Stimulated activated CD4-positive, alpha-beta T cell treated with anti-CD3 and anti-CD28 coated beads, Interleukin-15, amount 100 ng/mL, for 48 hours (primary cell): ENCODE measurements at regions not wholly inside any gene's neighbourhood (a gene's known extent, or its start where the extent isn't known, plus 50 kb on each side); places are given as distances from the start of the nearest gene placed in this dataset.

Experiments
- DNase-seq, 2 donors: peaks; one replicate each; pipeline ENCODE4 v3.0.0-alpha.2; 2020; ENCODE audit warnings: low read depth in 2 of 2

DNA sequence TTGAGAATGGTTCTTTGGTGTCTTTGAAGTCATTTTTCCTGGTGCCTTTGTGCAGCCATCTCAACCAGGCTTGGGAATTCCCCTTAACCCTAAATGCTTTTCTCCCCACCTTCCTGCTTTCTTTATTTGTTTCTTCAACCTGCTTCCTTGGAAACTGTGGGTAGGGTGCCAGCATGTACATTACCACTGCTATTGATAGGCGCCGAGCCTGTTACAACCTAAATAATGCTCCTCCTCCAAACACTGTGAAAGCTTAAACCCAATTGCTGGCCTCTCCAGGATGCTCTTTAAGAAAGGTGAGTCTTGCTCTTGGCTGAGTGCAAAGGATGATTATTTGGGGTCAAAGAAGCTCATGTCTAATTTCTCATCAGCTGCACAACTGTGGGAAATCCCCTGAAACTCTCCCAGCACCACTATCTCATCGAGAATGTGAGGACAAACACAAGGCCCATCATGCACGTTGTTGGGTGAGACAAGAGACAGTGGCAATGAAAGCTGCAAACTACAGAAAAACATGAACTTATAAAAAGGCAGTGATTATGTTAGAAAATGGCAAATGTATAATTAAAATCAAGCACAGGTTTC lies 285.5 kb upstream of the IGFBP3 start:
- DNase-seq = no peak

DNA sequence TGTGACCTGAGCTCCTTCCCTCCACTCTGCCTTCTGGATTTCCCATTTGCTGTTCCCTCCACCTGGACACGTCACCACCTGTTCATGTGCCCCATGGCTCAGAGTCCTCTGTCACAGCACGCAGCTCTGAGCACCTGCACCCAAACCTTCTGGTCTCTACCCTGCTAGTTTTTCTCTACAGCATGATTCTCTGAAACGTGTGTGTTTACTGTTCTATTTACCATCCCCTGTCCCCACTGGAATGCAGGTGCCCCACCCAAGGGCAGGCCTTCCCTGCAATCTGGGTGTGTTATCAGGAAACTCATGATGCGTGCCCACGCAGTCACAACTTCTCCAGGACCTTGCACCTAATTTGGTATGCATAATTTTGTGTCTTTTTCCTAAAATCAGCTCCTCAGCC lies 284.4 kb upstream of the IGFBP3 start:
- DNase-seq = no peak

DNA sequence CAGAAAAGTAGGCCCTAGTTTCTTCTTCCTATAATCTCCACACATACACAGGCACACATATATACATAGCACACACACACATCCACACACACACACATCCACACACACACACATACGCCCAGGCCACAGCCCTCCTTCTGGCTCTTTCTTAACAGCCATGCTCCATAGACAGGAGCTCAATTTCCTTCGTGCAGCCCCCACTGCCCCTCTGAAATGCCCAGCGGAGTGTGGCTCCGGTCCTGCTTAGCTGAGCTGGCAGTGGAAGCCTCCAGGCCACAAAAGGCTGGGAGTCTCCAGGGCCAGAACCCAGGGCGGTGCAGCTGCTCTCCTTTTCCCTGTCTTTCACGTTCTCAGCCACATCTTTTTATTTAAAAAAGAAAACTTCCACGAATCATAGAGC lies 282.9 kb upstream of the IGFBP3 start:
- DNase-seq = no peak

DNA sequence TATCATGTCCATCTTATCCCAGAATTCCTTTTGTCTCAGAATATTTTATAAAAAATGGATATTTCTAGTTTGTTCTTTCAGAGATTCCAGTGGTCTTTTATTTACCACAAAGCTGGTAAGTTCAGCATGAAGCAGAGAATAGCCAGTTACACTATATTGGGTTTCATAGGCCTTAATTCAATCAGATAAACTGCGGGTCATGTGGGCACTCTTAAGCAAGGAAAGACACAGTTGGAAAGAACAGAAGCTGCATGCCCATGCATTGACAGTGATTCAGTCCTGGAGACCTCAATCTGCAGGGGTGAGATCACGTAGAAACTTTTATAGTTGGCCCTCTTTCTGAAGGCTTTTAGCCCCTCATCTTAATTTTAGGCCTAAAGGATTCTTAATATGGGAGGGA lies 281.3 kb upstream of the IGFBP3 start:
- no peak for DNase-seq

DNA sequence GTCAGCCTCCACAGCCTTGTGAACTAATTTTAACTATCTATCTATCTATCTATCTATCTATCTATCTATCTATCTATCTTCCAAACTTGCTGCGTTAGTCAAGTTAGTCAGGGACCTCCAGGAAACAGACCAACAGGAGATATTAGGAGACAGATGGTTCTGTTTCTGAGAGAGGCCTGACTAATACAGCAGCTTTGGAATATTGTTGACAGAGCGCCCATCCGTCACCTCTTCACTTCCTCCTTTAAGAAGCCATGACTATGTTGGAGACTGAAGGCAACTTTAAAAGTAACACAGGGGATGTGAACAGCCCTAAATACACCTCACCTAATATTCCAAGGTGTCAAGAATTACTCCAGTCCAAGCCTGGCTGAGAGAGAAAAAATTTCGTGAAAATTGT lies 280.9 kb upstream of the IGFBP3 start:
- no peak for DNase-seq

DNA sequence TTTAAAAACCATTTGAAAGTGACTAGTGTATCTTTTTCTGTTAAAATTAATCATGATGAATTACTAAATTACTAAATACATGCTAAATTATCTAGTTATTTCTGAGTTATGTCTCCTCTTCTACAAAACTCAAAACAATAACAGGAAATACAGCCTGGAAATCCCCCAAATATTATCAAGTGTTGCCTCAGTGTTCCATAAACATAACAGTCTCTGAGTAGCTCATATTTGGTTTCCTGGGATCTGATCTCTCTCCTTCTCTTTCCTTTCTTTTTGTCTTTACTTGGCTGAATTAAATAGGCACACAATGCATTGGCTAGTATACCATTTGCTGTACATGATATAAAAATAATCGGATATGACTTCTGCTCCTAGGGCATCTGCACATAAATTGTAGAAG lies 277.6 kb upstream of the IGFBP3 start:
- no peak for DNase-seq

DNA sequence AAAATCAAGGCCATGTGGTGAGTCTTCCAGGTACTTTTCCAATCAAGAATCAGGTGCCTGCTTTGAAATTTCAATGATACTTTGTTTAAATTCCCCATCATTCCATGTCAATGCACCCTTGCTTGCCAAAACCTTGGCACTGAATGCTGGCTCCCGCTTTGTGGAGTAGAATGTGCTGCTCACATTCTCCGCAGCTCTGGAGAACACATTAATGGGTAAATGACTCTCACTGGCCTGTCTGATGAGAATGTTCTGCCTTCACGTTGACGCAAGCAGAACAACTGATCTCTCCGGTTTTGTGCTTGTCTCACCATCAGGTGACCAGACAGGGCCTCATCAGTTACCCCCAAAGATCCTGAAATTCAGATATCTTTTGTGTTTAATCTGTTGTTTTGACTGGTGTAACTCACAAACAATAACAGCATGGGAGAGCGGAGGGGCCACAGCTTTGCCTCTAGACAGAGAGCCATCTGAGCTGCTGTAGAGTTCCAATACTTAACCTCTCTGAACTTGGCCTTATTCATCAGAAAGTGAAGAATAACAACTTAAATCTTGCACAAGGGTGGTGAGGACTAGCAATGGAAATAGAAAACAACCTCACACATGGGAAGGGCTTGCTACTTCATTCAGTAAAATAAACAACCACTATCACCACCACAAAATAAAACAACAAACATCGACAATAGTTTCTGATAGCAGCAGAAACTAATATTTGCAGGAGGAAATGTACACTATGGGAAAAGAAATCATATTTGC lies 276.9 kb upstream of the IGFBP3 start:
- no peak for DNase-seq

DNA sequence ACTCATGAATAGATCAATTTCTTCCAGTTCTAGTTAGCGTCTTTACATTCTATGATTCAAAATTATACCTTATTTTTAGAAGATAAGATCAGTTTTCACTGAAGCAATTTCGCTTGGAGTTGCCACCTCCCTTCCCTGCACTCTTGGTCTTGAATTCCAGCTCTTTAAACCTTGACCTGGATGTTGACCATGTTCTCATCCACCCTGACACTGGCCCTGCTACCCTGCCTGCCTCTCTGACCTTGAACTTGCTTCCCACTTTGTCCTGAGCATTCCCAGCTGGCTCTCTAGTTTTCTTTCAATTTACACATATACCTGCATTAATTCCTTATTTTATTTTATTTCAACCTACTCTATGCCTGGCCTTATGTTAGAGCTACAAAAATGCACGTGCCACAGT lies 274.9 kb upstream of the IGFBP3 start:
- no peak for DNase-seq

DNA sequence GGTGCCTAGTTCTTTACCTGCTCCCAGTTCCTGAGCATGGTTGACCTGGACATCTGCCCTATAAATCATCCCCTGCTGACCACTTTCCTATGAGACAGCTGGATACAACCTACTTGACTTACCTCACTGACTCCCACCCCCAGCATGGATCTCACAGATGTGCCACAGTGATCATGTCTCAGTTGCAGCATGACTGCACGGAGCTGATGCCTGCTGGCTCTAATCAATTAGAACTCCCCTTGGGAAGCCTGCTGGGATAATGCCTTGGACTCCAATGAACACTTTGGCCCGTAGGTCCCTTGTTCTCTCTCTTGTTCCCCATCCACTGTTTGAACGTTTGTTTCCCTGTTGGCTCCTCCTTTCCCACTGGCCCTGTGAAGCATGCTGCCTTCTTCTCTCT lies 271.2 kb upstream of the IGFBP3 start:
- no peak for DNase-seq

DNA sequence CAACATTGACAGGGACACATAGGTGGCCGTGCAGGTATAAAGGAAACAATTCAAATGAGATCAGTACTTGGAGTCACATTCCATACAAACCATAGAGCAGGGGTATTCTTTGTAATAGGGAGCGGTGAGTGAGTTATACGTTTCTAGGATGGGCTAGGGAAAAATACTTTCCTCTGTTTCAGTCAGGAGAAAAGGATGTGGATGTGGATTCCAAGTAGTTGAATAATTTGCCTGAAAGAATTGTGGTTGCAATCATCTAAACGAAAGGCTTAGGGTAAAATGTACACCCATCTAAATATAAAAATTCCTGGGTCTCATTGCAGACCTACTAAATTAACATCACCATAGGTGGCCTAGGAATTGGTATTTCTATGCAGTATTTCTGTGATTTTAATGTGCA lies 270.7 kb upstream of the IGFBP3 start:
- DNase-seq = no peak

DNA sequence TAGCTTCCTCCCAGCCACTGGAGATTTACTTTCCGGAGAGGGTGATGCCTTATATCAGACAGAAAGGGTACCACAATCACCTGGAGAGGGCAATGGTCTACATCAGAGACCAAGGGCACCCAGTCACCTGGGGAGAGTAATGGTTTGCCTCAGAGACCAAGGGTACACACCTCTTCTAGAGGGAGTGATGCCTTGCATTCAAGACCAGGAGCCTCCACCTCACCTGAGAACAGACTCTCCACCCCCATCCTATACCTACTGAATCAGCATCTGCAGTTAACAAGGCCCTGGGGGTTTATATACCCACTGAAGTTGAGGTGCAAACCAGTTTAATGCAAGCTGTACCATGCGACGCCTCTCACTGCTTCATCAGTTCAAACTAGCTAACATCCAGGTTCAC lies 270.2 kb upstream of the IGFBP3 start:
- no peak for DNase-seq

DNA sequence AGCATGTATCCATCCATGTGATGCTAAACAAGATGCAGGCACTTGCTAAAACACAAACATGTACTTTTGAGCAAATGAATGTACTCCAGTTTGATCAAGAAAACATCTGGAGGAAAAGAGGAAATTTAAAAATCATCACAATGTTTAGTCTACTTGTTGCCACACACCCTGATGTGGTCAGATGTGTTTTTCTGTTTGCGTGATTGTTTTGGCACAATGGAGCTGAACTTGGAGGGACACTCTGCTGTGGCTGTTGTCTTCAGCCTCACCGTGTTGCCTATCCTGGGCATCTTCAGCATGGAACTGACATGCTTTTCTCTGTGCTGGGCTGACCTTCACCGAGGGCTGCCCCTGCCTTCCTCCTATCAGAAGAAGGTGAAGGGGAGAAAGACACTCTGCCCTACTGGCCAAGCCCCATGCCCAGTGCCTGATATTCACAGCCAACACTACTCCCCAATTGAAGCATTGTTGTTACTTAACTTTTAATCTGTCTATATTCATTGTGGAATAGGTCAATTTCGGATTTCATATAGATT lies 268.3 kb upstream of the IGFBP3 start:
- DNase-seq = no peak

DNA sequence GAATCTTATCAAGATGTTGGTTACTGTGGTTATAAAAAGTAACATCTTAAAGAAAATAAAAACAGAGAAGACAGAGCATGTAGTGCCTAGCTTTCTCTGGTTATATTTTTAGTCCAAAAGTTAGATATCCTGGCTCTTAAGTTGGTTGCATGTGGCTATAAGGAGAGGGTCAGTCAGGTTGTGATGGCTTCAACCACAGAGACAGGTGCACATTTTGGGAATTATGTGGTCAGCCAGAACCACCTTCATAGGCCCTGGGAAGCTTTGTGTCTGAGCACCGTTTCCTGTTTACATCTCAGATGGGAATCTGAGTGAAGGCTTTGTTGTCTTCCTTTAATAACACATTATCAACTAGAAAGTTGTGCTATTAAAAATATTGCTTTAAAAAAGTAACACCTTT lies 265.1 kb upstream of the IGFBP3 start:
- DNase-seq = no peak

DNA sequence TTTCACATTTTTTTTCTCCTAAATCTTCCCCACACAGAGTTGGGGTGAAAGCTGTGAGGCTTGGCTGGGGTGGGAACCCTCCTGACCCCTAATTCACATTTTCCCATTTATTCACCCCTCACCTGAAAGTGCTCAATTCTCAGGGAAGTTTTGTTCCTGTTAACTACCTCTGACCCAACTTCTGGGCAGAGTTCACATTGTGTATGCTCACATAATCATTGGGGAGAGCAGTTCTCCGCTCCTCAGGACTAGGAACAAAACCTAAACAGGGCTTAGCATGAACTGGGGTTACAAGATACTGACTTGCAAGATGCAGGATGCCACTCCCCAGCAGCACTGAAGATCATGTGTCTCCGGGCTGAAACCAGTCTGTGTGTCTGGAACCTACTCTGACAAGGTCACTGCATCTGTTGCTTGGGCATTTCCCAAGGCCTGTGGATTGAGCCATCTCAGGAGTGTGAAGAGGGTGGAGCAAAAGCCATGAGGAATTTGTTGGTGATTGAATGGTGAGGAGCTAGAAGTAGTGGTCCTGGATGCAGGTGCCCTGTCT lies 258.1 kb upstream of the IGFBP3 start:
- no peak for DNase-seq

DNA sequence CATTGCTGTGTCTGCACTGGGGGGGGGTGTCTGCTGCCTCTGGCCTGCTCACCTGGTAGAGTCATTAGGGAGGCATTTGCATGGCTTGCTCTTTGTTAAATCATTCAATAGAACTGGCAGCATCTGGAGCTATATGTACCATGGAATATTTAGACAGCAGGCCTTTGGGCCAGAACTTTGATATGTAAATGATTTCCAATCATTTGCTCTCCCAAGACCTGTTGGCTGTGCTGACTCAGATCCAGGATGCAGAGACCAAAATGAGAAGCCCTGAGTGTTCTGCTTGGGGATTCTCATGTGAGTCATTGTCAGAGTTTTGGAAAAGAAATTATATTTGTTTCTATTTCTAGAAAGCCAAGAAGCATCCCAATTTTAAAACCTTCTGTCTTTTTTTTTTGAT lies 257.6 kb upstream of the IGFBP3 start:
- DNase-seq = no peak

DNA sequence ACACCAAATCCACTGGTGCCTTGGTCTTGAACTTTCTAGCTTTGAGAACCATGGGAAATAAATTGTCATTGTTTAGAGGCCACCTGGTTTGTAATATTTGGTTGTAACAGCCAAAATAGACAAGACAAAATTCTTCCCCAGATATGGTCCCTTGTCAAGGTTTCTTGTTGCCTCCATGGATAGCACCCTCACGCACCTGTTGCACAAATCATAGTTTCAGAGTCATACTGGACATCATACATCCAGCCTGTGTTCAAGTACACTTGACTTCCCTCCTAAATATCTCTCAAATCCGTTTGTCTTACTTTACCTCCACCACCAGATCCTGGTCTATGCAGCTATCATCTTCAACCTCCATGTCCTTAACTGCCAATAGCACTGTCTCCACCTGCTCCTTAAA lies 256.7 kb upstream of the IGFBP3 start:
- no peak for DNase-seq

DNA sequence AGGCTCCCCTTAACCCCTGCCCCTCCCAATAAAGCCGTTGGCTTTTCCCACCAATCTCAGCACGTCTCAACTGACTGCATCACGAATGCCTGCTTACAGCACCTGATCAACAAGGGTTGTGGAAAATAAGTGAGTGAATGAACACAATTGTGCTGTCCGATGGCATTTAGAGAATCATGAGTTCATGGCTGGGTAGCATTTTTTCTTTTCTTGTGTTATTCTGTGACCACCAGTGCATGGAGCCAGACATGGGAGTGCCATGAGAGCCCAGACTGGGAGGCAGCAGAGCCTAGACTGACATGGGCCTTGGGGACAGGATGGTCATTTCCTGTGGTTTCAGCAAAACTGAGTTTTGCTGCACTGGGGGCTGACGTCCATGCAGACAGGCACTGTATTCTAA lies 254.1 kb upstream of the IGFBP3 start:
- no peak for DNase-seq

DNA sequence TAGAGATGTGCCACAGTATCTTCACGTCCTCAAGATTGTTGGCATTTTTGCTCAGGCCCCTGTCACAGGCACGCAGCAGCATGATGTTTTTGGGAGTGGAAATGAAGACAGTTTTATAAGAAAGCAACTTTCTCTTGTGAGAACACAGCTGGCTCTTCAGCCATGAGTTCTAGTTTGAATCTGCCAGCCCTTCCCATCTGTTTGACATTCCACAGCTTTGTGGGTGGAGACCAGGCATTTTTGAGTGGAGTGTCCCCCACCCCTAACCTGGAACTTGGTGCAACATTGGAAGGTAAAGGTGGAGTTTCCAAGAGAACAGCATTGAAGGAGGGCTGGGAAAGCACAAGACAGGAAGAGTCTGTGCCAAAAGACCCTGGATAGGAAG lies 253.1 kb upstream of the IGFBP3 start:
- no peak for DNase-seq

DNA sequence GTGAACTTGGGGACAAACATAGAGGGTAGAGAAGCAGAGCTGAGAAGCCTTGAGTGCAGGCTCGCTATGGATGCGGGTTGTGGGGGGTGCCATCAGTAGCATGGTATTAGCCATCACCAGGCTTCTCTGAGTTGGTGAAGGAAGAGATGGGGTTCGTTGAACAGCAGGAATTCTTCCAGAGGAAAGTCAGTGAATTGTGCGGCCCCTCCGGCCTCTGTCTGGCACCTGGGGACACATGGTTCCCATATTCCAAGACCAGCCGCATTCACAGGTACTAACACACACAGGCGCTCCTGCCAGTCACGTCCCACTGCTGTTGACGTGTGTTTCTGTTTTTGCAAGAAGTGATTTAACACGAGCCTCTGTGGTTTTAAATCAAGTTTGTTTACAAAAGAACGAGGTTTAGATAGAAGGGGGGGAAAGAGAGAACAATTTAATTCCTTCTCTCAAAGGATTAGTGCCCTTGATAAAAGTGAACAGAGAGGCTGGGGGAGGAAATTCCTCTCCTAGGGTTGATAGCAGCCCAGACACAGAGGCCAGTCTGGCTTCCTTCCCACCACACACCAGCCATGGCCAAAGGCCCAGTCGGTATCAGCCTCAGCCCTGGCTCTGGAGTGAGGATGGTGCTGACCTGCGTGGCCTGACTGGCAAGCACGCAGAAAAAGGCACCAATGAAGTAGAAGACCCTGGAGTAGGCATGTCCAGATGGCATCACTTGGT lies 252.6 kb upstream of the IGFBP3 start:
- no peak for DNase-seq

DNA sequence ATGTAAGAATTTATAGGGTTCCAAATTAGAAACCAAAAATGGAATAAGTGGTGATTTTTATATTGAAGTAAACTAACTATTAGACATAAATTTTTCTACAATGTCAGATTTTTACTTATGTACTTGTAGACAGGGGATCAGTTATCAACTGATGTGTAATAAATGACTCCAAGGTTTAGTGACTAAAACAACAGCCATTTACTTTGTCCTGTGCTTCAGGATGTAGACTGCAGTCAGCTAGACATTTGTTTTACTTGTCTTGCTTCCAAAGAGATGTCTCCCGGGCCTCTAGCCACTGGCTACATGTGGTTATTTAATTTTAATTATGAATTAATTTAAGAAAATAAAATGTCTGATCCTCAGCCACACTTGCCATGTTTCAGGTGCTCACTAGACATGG lies 249.7 kb upstream of the IGFBP3 start:
- no peak for DNase-seq

DNA sequence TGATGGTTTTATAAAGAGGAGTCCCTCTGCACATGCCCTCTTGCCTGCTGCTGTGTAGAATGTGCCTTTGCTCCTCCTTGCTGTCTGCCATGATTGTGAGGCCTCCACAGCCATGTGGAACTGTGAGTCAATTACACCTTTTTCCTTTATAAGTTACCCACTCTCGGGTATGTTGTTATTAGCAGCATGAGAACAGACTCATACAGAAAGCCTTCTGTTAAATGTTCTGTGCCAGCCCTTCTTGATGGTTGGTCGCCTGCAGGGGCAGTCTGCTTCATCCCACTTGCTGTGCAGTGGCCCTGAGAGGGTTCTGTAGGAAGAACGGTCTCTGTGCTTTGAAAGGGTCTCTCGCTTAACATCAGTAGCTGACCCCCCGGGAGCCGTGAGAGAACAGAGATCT lies 248.9 kb upstream of the IGFBP3 start:
- no peak for DNase-seq

DNA sequence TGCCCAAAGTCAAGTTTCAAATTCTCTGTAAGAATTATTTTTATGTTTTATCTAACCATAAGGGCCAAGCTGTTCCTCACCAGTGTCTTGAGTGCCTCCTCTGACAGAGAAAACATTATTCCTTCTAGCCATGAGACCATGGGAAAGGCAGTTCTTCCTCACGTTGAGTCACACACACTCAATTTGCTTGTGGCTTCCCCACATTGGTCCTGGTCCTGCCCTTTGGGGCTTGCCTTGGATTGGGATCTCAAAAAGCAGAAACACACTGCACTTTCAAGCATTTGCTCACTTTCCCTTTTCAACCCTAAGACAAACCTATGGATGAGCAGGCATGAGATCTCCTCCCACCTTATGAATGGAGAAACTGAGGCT lies 248.3 kb upstream of the IGFBP3 start:
- DNase-seq = no peak
